BLaER1 treated with 17β-estradiol and CSF1 and Interleukin-3, amounts not matched to agents 10 nM and 100 nM (cell line): ENCODE measurements at regions not wholly inside any gene's neighbourhood (a gene's known extent, or its start where the extent isn't known, plus 50 kb on each side); places are given as distances from the start of the nearest gene placed in this dataset.

ENCODE experiments used
- H3K27ac ChIP-seq, 11 experiments: shearing (Covaris generic); formaldehyde crosslinking; 2 replicates each; pipeline ENCODE4 v1.8.1; 2022
- H3K27me3 ChIP-seq, 11 experiments: shearing (Covaris generic); formaldehyde crosslinking; 2 replicates each; pipeline ENCODE4 v1.8.1; 2022
- H3K36me3 ChIP-seq, 11 experiments: shearing (Covaris generic); formaldehyde crosslinking; 2 replicates each; pipeline ENCODE4 v1.8.1; 2022
- H3K4me1 ChIP-seq, 10 experiments: shearing (Covaris generic); formaldehyde crosslinking; 2 replicates each; pipeline ENCODE4 v1.8.1; 2022
- H3K4me2 ChIP-seq, 11 experiments: shearing (Covaris generic); formaldehyde crosslinking; 2 replicates each; pipeline ENCODE4 v1.8.1; 2022
- H3K4me3 ChIP-seq, 10 experiments: shearing (Covaris generic); formaldehyde crosslinking; 2 replicates each; pipeline ENCODE4 v1.8.1; 2022
- H3K9ac ChIP-seq, 11 experiments: shearing (Covaris generic); formaldehyde crosslinking; 2 replicates each; pipeline ENCODE4 v1.8.1; 2022
- H3K9me3 ChIP-seq, 11 experiments: shearing (Covaris generic); formaldehyde crosslinking; replicated peaks in 1 of 11; 2 replicates each; pipeline ENCODE4 v1.8.1; 2022
- H4K20me1 ChIP-seq, 11 experiments: shearing (Covaris generic); formaldehyde crosslinking; 2 replicates each; pipeline ENCODE4 v1.8.1; 2022
- Cebpa-rat ChIP-seq, 11 experiments: shearing (Covaris generic); IDR thresholded peaks; 2 replicates each; pipeline ENCODE4 v1.8.1; 2022

GRCh38 chr3:106880206-106880605 is 497.0 kb upstream of the CCDC54 start:
- no peaks in the 10 kb centered on the region for H3K36me3 ChIP-seq
- no peak for TF ChIP-seq Cebpa-rat (IDR thresholded peaks at IDR 0.05)
- H3K27ac ChIP-seq, result no peak overlapping the region
- no peaks in the 10 kb centered on the region for H3K27me3 ChIP-seq
- peaks cover 0 to 10% (median 5%) of the 10 kb centered on the region in 10 experiments; a peak in 8 of 20 replicates for H3K4me1 ChIP-seq
- H4K20me1 ChIP-seq, result no peaks in the 10 kb centered on the region
- no peak overlapping the region for H3K9ac ChIP-seq
- H3K4me3 ChIP-seq, result no peak overlapping the region
- no peak overlapping the region for H3K4me2 ChIP-seq
- peaks cover 0 to under 1% (median 0%) of the 10 kb centered on the region in 11 experiments; a peak in 2 of 22 replicates for H3K9me3 ChIP-seq

GRCh38 chr3:106881186-106881585 is 496.1 kb upstream of the CCDC54 start:
- H3K4me1 ChIP-seq, result peaks cover 0 to 10% (median 5%) of the 10 kb centered on the region in 10 experiments; a peak in 8 of 20 replicates
- H4K20me1 ChIP-seq, result no peaks in the 10 kb centered on the region
- H3K27me3 ChIP-seq, result no peaks in the 10 kb centered on the region
- no peaks in the 10 kb centered on the region for H3K36me3 ChIP-seq
- H3K9ac ChIP-seq, result no peak overlapping the region
- no peak for TF ChIP-seq Cebpa-rat (IDR thresholded peaks at IDR 0.05)
- H3K4me2 ChIP-seq, result no peak overlapping the region
- H3K27ac ChIP-seq, result no peak overlapping the region
- peaks cover 0 to 8% (median 4%) of the 10 kb centered on the region in 11 experiments; a peak in 12 of 22 replicates for H3K9me3 ChIP-seq
- H3K4me3 ChIP-seq, result no peak overlapping the region

- Histone ChIP-seq H3K9me3 (peaks cover 0 to 13% (median 10%) of the 10 kb centered on the region in 11 experiments; a peak in 14 of 22 replicates), H3K4me2 (no peak overlapping the region), H3K9ac (no peak overlapping the region), H3K36me3 (no peaks in the 10 kb centered on the region), H3K27ac (no peak overlapping the region), H3K4me1 (peaks cover 0 to 5% (median 3%) of the 10 kb centered on the region in 10 experiments; a peak in 8 of 20 replicates), H3K27me3 (no peaks in the 10 kb centered on the region), H4K20me1 (no peaks in the 10 kb centered on the region), H3K4me3 (no peak overlapping the region)
- no peak for TF ChIP-seq Cebpa-rat (IDR thresholded peaks at IDR 0.05)
Measured at GRCh38 chr3:106882297-106882696, 494.9 kb upstream of the CCDC54 start.

GRCh38 chr3:106906074-106906473 is 471.2 kb upstream of the CCDC54 start:
- Histone ChIP-seq H4K20me1 (no peaks in the 10 kb centered on the region), H3K27me3 (no peaks in the 10 kb centered on the region), H3K9ac (no peak overlapping the region), H3K36me3 (no peaks in the 10 kb centered on the region), H3K4me1 (no peaks in the 10 kb centered on the region), H3K4me2 (no peak overlapping the region), H3K9me3 (peaks cover 16 to 27% (median 19%) of the 10 kb centered on the region in 11 experiments), H3K27ac (no peak overlapping the region), H3K4me3 (no peak overlapping the region)
- no peak for TF ChIP-seq Cebpa-rat (IDR thresholded peaks at IDR 0.05)

- Histone ChIP-seq H3K4me3 (no peak overlapping the region), H3K9me3 (peaks cover 16 to 27% (median 19%) of the 10 kb centered on the region in 11 experiments), H3K9ac (no peak overlapping the region), H3K27ac (no peak overlapping the region), H3K27me3 (no peaks in the 10 kb centered on the region), H3K36me3 (no peaks in the 10 kb centered on the region), H3K4me1 (no peaks in the 10 kb centered on the region), H4K20me1 (no peaks in the 10 kb centered on the region), H3K4me2 (no peak overlapping the region)
- no peak for TF ChIP-seq Cebpa-rat (IDR thresholded peaks at IDR 0.05)
Measured at GRCh38 chr3:106908181-106908938, 468.9 kb upstream of the CCDC54 start.

GRCh38 chr3:106913111-106913698 is 464.0 kb upstream of the CCDC54 start:
- H3K4me2 ChIP-seq, result no peak overlapping the region
- H3K4me3 ChIP-seq, result no peak overlapping the region
- H3K4me1 ChIP-seq, result no peaks in the 10 kb centered on the region
- peaks cover 13 to 23% (median 16%) of the 10 kb centered on the region in 11 experiments for H3K9me3 ChIP-seq
- H3K36me3 ChIP-seq, result no peaks in the 10 kb centered on the region
- no peaks in the 10 kb centered on the region for H4K20me1 ChIP-seq
- H3K9ac ChIP-seq, result no peak overlapping the region
- no peak overlapping the region for H3K27ac ChIP-seq
- H3K27me3 ChIP-seq, result no peaks in the 10 kb centered on the region
- no peak for TF ChIP-seq Cebpa-rat (IDR thresholded peaks at IDR 0.05)

- no peak overlapping the region for H3K9ac ChIP-seq
- no peak for TF ChIP-seq Cebpa-rat (IDR thresholded peaks at IDR 0.05)
- H3K4me2 ChIP-seq, result no peak overlapping the region
- no peak overlapping the region for H3K27ac ChIP-seq
- H3K36me3 ChIP-seq, result no peaks in the 10 kb centered on the region
- H4K20me1 ChIP-seq, result no peaks in the 10 kb centered on the region
- no peaks in the 10 kb centered on the region for H3K4me1 ChIP-seq
- H3K4me3 ChIP-seq, result no peak overlapping the region
- H3K27me3 ChIP-seq, result no peaks in the 10 kb centered on the region
- H3K9me3 ChIP-seq, result peaks cover 5 to 16% (median 9%) of the 10 kb centered on the region in 11 experiments
Measured at GRCh38 chr3:106913966-106914365, 463.3 kb upstream of the CCDC54 start.

GRCh38 chr3:106920609-106921008 is 456.6 kb upstream of the CCDC54 start:
- H3K36me3 ChIP-seq, result no peaks in the 10 kb centered on the region
- H4K20me1 ChIP-seq, result no peaks in the 10 kb centered on the region
- H3K4me2 ChIP-seq, result no peak overlapping the region
- TF ChIP-seq Cebpa-rat (IDR thresholded peaks at IDR 0.05), result no peak
- H3K9ac ChIP-seq, result no peak overlapping the region
- no peak overlapping the region for H3K27ac ChIP-seq
- H3K9me3 ChIP-seq, result no peaks in the 10 kb centered on the region
- no peak overlapping the region for H3K4me3 ChIP-seq
- no peaks in the 10 kb centered on the region for H3K27me3 ChIP-seq
- H3K4me1 ChIP-seq, result no peaks in the 10 kb centered on the region

GRCh38 chr3:106929081-106929480 is 448.2 kb upstream of the CCDC54 start:
- Histone ChIP-seq H3K4me1 (no peaks in the 10 kb centered on the region), H4K20me1 (no peaks in the 10 kb centered on the region), H3K27me3 (no peaks in the 10 kb centered on the region), H3K9ac (no peak overlapping the region), H3K4me2 (no peak overlapping the region), H3K9me3 (peaks cover 2 to 22% (median 12%) of the 10 kb centered on the region in 11 experiments), H3K36me3 (no peaks in the 10 kb centered on the region), H3K4me3 (no peak overlapping the region), H3K27ac (no peak overlapping the region)
- no peak for TF ChIP-seq Cebpa-rat (IDR thresholded peaks at IDR 0.05)

- no peak for TF ChIP-seq Cebpa-rat (IDR thresholded peaks at IDR 0.05)
- Histone ChIP-seq H3K4me3 (no peak overlapping the region), H3K4me1 (no peaks in the 10 kb centered on the region), H3K4me2 (no peak overlapping the region), H3K27me3 (no peaks in the 10 kb centered on the region), H3K9me3 (peaks cover 10 to 32% (median 22%) of the 10 kb centered on the region in 11 experiments), H3K9ac (no peak overlapping the region), H4K20me1 (no peaks in the 10 kb centered on the region), H3K27ac (no peak overlapping the region), H3K36me3 (no peaks in the 10 kb centered on the region)
Measured at GRCh38 chr3:106930086-106930485, 447.2 kb upstream of the CCDC54 start.
